Psoas muscle (tissue), 7 donors: ENCODE measurements at regions not wholly inside any gene's neighbourhood (a gene's known extent, or its start where the extent isn't known, plus 50 kb on each side); places are given as distances from the start of the nearest gene placed in this dataset.

Experiments used
- ATAC-seq, 4 donors: fragments of 200-7000 bp; cut with Tn5 transposase; one replicate each; pipeline ENCODE4 v1.9.1; 2020; ENCODE audit warnings: moderate library complexity in 3 of 4, mild to moderate bottlenecking in 2 of 4
- DNase-seq, 2 donors: peaks; one replicate each; pipeline ENCODE4 v3.0.0-alpha.2; 2020
- H3K27ac ChIP-seq: fragments of 200-600 bp; one replicate; pipeline ENCODE4 v1.8.0; 2022
- H3K27me3 ChIP-seq, 3 donors: fragments of 200-600 bp in 1 of 3; one replicate each; pipeline versions ENCODE4 v1.6.1 to v1.8.0; 2013 to 2022; ENCODE audit warnings: low read length in 2 of 3, mild to moderate bottlenecking in 2 of 3, moderate library complexity in 1 of 3; ENCODE audit not compliant: insufficient read depth in 3 of 3
- H3K36me3 ChIP-seq, 2 donors: fragments of 200-600 bp in 1 of 2; one replicate each; pipeline versions ENCODE4 v1.6.1 to v1.8.0; 2013 to 2022; ENCODE audit warnings: low read depth in 1 of 2, mild to moderate bottlenecking in 1 of 2, moderate library complexity in 1 of 2; ENCODE audit not compliant: insufficient read depth in 1 of 2
- H3K4me1 ChIP-seq: fragments of 200-600 bp; one replicate; pipeline ENCODE4 v1.8.0; 2022
- H3K4me3 ChIP-seq: fragments of 200-600 bp; one replicate; pipeline ENCODE4 v1.8.0; 2022; ENCODE audit warnings: mild to moderate bottlenecking
- H3K9me3 ChIP-seq: fragments of 200-600 bp; one replicate; pipeline ENCODE4 v1.8.0; 2022
- WGBS, 3 donors: extraction: QIAGEN DNeasy Blood & Tissue Kit; methylation state at CpG; one replicate each; pipeline versions ENCODE4 v1.1.6 to v1.1.7; 2013; 5-methylcytosine and 5-hydroxymethylcytosine counted together
- intact Hi-C, 2 donors: fragments of 100-400 bp; cut with DNase I; formaldehyde crosslinking; loops; one replicate each; pipeline versions ENCODE4 v1.11.0 to v1.14.2; 2022
- TF ChIP-seq, protein P1 (sequence below): fragments of 200-600 bp; IDR thresholded peaks from one replicate; pipeline ENCODE4 v1.8.0; 2022; ENCODE audit warnings: antibody characterized with exemption
- donor health status: healthy with polysubstance abuse.
- donor health status: DM: no; HTN: no; CAD: no; lungs with moderate emphysema.
- donor health status: Bipolar disorder and iron deficiency.
- donor health status: healthy.
- donor health status: DM: yes; HTN: yes; CAD: no.
- donor health status: DM: no; HTN: no; CAD: no.
- donor health status: DM: yes; HTN: yes; CAD: no.

DNA sequence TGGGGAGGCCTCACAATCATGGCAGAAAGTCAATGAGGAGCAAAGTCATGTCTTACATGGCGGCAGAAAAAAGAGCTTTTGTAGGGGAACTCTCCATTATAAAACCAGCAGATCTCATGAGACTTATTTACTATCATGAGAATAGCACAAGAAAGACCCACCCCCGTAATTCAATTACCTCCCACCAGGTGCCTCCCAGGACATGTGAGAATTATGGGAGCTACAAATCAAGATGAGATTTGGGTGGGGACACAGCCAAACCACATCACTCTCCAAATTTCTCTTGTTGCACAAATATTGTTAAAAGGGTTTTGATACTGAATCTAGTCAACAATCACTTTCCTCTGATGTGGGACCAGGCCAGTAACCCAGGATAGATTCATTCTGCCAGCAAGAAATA is 1176.1 kb downstream of the CDH9 start:
- TF ChIP-seq, protein P1, sequence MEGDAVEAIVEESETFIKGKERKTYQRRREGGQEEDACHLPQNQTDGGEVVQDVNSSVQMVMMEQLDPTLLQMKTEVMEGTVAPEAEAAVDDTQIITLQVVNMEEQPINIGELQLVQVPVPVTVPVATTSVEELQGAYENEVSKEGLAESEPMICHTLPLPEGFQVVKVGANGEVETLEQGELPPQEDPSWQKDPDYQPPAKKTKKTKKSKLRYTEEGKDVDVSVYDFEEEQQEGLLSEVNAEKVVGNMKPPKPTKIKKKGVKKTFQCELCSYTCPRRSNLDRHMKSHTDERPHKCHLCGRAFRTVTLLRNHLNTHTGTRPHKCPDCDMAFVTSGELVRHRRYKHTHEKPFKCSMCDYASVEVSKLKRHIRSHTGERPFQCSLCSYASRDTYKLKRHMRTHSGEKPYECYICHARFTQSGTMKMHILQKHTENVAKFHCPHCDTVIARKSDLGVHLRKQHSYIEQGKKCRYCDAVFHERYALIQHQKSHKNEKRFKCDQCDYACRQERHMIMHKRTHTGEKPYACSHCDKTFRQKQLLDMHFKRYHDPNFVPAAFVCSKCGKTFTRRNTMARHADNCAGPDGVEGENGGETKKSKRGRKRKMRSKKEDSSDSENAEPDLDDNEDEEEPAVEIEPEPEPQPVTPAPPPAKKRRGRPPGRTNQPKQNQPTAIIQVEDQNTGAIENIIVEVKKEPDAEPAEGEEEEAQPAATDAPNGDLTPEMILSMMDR = no peak
- Histone ChIP-seq H3K27me3 (no peaks in the 10 kb centered on the region), H3K9me3 (no peaks in the 10 kb centered on the region), H3K4me3 (no peak overlapping the region), H3K36me3 (no peaks in the 10 kb centered on the region), H3K4me1 (no peaks in the 10 kb centered on the region), H3K27ac (no peak overlapping the region)
- no peak for ATAC-seq
- intact Hi-C loops = no loop called here
- WGBS, 3 donors = 82 to 83% (median 83%) methylated on average over 2 of the region's 2 CpGs
- no peak for DNase-seq

DNA sequence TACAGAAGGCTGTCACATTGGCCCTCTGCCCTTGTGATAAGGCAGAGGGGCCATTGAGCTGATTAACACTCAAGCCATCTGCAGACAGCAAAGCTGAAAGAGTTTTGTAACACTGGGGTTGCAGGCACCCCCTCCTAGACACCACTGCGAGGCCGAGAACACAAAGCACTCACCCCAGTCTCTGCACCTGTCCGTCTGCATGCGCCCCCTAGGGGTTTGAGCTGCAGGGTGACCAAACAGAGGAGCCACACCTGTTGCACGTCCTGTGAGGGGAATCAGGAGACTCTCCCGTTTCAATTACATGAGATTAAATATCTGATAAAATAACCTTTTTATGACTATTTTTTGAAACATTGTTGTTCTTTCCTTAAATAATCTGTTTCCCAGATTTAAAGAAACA is 1180.4 kb downstream of the CDH9 start:
- no peak for ATAC-seq
- Histone ChIP-seq H3K4me3 (no peak overlapping the region), H3K36me3 (no peaks in the 10 kb centered on the region), H3K27me3 (no peaks in the 10 kb centered on the region), H3K9me3 (no peaks in the 10 kb centered on the region), H3K27ac (no peak overlapping the region), H3K4me1 (no peaks in the 10 kb centered on the region)
- intact Hi-C loops = no loop called here
- TF ChIP-seq, protein P1 = no peak
- 35 to 39% (median 36%) methylated on average over 6 of the region's 6 CpGs for WGBS, 3 donors
- no peak for DNase-seq

DNA sequence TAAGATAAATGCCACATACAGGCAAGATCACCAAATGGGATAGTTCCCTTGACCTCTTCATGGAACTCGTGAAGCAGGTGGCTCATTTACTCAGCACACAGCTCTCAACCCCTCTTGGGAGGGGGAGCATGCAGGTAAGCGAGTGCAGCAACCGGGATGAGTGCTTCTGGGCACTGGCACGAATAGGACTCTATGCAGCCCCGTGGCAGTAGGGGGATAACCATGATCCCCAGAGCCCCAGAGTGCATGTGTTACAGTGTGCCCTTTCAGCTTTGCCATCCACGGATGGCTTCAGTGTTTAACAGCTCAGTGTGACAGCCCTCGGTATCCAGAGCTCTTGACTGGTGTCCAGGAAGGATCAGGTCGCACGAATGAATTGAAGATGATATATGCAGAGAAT is 1187.1 kb downstream of the CDH9 start:
- ATAC-seq = no peak
- Histone ChIP-seq H3K27ac (no peak overlapping the region), H3K27me3 (no peaks in the 10 kb centered on the region), H3K4me3 (no peak overlapping the region), H3K9me3 (peaks cover 4% of the 10 kb centered on the region), H3K36me3 (no peaks in the 10 kb centered on the region), H3K4me1 (no peaks in the 10 kb centered on the region)
- TF ChIP-seq, protein P1 = no peak
- 67 to 75% (median 70%) methylated on average over 9 of the region's 9 CpGs for WGBS, 3 donors
- no peak for DNase-seq
- intact Hi-C loops = no loop called here

DNA sequence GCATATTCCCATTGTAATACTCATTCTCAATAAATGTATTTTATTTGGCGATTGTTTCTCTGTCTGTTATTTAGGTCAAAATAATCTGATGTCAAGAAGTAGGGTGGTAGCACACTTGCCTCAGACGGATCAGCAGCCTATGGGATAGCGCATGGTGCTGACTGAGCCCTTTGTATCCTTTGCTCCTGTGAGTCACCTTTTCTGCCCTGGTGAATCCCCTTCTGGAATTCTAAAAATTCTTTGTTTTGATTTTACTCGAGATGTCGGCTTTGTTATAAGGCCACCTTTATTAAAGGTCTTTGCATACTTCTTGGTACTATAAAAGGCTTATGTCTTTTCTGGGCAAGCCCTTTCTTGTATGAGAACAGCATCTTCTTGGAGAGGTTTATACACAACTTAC is 1187.8 kb downstream of the CDH9 start:
- H3K36me3 ChIP-seq = no peaks in the 10 kb centered on the region
- TF ChIP-seq, protein P1 = no peak
- no peaks in the 10 kb centered on the region for H3K4me1 ChIP-seq
- no peak for DNase-seq
- H3K4me3 ChIP-seq = no peak overlapping the region
- WGBS, 3 donors = 66 to 71% (median 71%) methylated on average over 5 of the region's 5 CpGs
- no peak overlapping the region for H3K27ac ChIP-seq
- intact Hi-C loops = no loop called here
- H3K27me3 ChIP-seq = no peaks in the 10 kb centered on the region
- peaks cover 9% of the 10 kb centered on the region for H3K9me3 ChIP-seq
- no peak for ATAC-seq

DNA sequence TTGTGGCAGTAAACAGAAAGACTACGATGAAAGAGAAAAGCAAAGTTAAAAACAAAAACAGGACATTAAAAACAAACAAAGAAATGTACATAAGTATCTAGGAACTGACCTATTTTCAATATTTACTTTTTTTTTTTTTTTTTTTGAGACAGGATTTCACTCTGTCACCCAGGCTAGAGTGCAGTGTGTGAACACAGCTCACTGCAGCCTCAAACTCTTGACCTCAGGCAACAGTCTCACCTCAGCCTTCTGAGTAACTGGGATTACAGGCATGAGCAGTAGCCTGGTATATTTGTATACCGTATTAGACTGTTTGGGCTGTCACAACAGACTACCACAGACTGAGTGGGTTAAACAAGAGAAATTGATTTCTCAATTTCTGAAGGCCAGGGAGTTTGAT is 1189.1 kb downstream of the CDH9 start:
- Histone ChIP-seq H3K4me3 (no peak overlapping the region), H3K36me3 (no peaks in the 10 kb centered on the region), H3K9me3 (peaks cover 15% of the 10 kb centered on the region), H3K4me1 (no peaks in the 10 kb centered on the region), H3K27me3 (no peaks in the 10 kb centered on the region), H3K27ac (no peak overlapping the region)
- TF ChIP-seq, protein P1 = no peak
- intact Hi-C loops = no loop called here
- WGBS, 3 donors = 80 to 86% (median 83%) methylated on average over 2 of the region's 2 CpGs
- no peak for DNase-seq
- ATAC-seq = no peak
